GM12865 (cell line): ENCODE measurements at regions not wholly inside any gene's neighbourhood (a gene's known extent, or its start where the extent isn't known, plus 50 kb on each side); places are given as distances from the start of the nearest gene placed in this dataset.

Experiments used
- DNase-seq: peaks from one replicate; pipeline ENCODE4 v3.0.0; 2010; ENCODE audit warnings: low read depth
- H3K4me3 ChIP-seq: 2 replicates; pipeline ENCODE4 v1.5.1; 2011; ENCODE audit warnings: mild to moderate bottlenecking, low read depth, low read length, control low read depth
- TF ChIP-seq, protein P1 (sequence below): IDR thresholded peaks from 2 replicates; pipeline ENCODE4 v1.5.1; 2011; ENCODE audit warnings: low read length, control low read depth, low read depth, inconsistent platforms; ENCODE audit not compliant: insufficient read depth; ENCODE audit errors: missing control alignments

DNA sequence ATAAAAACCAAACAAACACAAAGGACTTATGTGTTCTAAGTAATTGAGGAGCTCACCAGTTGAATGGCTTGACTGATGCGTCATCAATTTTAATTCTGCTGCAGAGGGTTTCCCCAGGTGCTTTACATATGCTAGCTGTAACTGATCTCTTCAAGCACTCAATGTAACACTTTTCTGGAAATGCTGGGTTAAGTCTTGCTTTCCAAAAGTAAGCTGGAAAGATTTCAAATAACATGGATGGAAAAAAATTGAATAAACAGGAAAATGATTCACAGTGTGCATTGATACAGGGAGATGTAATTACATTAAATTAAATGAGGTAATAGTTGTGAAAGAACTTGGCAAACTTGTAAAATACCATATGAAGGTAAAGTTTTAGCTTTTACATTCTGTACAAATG, 186.7 kb upstream of the WDFY3 start:
- TF ChIP-seq, protein P1, sequence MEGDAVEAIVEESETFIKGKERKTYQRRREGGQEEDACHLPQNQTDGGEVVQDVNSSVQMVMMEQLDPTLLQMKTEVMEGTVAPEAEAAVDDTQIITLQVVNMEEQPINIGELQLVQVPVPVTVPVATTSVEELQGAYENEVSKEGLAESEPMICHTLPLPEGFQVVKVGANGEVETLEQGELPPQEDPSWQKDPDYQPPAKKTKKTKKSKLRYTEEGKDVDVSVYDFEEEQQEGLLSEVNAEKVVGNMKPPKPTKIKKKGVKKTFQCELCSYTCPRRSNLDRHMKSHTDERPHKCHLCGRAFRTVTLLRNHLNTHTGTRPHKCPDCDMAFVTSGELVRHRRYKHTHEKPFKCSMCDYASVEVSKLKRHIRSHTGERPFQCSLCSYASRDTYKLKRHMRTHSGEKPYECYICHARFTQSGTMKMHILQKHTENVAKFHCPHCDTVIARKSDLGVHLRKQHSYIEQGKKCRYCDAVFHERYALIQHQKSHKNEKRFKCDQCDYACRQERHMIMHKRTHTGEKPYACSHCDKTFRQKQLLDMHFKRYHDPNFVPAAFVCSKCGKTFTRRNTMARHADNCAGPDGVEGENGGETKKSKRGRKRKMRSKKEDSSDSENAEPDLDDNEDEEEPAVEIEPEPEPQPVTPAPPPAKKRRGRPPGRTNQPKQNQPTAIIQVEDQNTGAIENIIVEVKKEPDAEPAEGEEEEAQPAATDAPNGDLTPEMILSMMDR: no peak
- no peak for DNase-seq
- no peak overlapping the region for H3K4me3 ChIP-seq

DNA sequence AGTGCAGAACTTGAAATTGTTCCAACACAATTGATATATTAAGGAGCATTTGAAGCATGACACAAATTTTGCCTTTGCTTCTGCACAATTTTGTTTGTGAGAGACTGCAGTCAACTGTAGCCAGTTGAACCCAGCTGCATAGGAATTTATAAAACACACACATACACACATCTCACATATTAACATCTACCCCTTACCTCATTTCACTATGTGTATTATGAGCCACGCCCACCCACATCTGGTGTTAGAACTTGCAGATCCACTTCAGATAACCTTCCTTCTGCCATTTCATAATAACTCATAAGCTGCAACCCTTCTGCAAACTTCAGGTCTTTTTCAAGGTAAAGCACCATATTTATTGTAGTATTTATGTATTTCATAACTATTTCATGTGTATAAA, 188.1 kb upstream of the WDFY3 start:
- DNase-seq: no peak
- no peak overlapping the region for H3K4me3 ChIP-seq
- TF ChIP-seq, protein P1: no peak

DNA sequence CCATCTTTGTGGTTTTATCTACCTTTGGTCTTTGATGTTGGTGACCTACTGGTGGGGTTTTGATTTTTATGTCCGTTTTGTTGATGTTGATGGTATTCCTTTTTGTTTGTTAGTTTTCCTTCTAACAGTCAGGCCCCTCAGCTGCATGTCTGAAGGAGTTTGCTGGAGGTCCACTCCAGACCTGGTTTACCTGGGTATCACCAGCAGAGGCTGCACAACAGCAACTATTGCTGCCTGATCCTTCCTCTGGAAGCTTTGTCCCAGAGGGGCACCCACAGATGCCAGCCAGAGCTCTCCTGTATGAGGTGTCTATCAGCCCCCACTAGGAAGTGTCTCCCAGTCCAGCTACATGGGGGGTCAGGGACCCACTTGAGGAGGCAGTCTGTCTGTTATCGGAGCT, 199.3 kb upstream of the WDFY3 start:
- H3K4me3 ChIP-seq: no peak overlapping the region
- TF ChIP-seq, protein P1: no peak
- no peak for DNase-seq

DNA sequence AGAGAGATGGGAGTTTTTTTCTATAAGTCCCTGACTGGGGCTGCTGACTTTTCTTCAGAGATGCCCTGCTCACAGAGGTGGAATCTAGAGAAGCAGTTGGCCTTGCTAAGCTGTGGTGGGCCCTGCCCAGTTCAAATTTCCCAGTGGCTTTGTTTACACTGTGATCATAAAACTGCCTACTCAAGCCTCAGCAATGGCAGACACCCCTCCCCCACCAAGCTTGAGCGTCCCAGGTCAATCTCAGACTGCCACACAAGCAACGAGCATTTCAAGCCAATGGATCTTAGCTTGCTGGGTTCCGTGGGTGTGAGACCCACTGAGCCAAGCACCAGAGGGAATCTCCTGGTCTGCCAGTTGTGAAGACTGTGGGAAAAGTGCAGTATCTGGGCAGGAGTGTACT, 199.8 kb upstream of the WDFY3 start:
- no peak for DNase-seq
- TF ChIP-seq, protein P1: no peak
- H3K4me3 ChIP-seq: no peak overlapping the region

DNA sequence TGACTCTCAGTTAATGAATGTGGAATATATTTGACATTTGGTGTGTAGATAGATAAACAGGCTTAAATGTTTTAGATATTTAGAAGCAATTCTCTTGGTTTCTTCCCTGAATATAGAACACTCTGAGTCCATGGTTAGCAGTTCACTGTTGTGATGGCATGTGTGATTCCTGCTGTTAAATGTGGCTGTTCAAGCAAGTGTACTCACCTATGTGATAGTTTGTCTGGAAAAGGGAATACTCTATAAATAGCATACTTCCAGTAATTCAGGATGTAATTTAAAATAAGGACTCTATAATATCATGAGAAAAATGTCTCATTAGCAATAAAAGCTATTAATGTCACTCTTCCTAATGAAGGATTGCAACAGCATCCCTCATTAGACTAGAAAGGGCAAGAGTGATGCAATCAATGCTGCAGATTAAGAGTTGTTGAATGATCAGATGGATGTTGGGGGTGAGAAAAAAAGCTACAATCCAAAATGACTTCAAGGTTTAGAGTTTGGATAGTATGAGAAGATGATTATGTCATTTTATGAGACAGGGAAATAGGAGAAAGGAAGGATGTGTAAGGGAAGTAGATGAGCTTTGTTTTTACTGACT, 201.8 kb upstream of the WDFY3 start:
- no peak overlapping the region for H3K4me3 ChIP-seq
- no peak for DNase-seq
- TF ChIP-seq, protein P1: no peak

DNA sequence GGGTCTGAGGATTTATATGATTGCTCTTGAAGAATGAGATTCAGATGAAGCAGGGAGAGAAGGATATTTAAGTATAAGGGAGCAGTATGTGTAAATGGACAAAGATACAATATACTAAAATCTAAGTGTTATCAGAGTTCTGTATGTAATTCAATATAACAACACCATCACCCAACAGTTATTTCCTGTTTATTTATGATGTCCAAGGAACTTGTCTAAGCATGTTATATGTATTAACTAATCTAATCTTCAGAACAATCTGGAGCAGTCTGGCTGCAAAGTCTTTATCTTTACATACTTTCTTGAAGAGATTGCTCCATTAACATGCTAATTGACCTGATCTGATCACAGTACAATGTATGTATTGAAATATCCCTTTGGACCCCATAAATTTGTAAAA, 203.8 kb upstream of the WDFY3 start:
- TF ChIP-seq, protein P1: no peak
- no peak for DNase-seq
- H3K4me3 ChIP-seq: no peak overlapping the region

DNA sequence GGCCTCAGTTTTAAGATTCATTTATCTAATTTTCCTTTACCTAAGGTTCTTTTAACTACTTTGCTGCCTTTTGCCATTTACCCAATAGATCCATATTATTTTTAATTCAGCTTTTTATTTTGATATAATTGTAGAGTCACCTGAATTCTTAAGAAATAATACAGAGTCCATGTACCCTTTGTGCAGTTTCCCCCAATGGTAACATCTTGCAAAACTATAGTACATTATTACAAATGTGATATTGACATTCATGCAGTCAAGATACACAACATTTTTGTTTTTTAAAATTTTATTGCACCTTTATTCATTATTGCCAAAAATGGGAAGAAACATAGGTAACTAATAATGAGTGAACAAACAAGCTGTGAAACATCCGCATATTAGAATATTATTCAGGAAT, 208.7 kb upstream of the WDFY3 start:
- DNase-seq: no peak
- no peak overlapping the region for H3K4me3 ChIP-seq
- TF ChIP-seq, protein P1: no peak
